PC-9 (cell line): ENCODE measurements at regions not wholly inside any gene's neighbourhood (a gene's known extent, or its start where the extent isn't known, plus 50 kb on each side); places are given as distances from the start of the nearest gene placed in this dataset.

Experiments used
- EZH2 ChIP-seq: fragments of 200-600 bp; sonication (generic); IDR thresholded peaks from 2 replicates; pipeline ENCODE4 v1.8.0; 2017; ENCODE audit warnings: antibody characterized with exemption, low read depth
- TF ChIP-seq, protein P1 (sequence below): fragments of 200-600 bp; sonication (generic); conservative IDR thresholded peaks from 2 replicates; pipeline ENCODE4 v1.6.1; 2017; ENCODE audit warnings: mixed run types, antibody characterized with exemption, mild to moderate bottlenecking, moderate library complexity

DNA sequence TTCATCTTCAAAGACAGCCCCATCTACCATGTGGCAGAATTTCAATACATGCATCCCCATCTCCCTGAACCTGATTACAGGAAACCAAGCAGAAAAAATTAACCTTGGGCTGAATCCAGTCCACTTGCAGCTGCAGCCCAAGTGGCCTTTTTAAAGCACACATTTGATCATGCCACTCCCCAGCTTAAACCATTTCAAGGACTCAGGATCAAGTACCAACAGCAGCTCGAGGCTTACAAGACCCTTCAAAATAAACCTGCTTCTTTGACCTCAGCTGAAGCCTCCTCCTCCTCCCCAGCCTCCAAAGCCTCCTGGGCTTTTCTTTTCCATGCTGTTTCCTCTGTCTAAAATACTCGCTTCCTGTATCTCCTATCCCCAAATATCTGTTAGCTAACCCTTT, 50.7 kb upstream of the KIT start:
- TF ChIP-seq, protein P1, sequence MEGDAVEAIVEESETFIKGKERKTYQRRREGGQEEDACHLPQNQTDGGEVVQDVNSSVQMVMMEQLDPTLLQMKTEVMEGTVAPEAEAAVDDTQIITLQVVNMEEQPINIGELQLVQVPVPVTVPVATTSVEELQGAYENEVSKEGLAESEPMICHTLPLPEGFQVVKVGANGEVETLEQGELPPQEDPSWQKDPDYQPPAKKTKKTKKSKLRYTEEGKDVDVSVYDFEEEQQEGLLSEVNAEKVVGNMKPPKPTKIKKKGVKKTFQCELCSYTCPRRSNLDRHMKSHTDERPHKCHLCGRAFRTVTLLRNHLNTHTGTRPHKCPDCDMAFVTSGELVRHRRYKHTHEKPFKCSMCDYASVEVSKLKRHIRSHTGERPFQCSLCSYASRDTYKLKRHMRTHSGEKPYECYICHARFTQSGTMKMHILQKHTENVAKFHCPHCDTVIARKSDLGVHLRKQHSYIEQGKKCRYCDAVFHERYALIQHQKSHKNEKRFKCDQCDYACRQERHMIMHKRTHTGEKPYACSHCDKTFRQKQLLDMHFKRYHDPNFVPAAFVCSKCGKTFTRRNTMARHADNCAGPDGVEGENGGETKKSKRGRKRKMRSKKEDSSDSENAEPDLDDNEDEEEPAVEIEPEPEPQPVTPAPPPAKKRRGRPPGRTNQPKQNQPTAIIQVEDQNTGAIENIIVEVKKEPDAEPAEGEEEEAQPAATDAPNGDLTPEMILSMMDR: no peak
- no peak for TF ChIP-seq EZH2
